Stimulated activated naive B cell treated with anti-CD40 and anti-IgM and Interleukin-4, amounts not matched to agents 10 μg/mL and 1 μg/mL and 100 μg/mL, for 72 hours (primary cell): ENCODE measurements at regions not wholly inside any gene's neighbourhood (a gene's known extent, or its start where the extent isn't known, plus 50 kb on each side); places are given as distances from the start of the nearest gene placed in this dataset.

ENCODE experiments used
- ATAC-seq, 2 donors: fragments of 150-1000 bp; cut with Tn5 transposase; replicated peaks; 2 replicates each; pipeline ENCODE4 v1.10.0; 2021; ENCODE audit warnings: moderate library complexity in 1 of 2
- DNase-seq: peaks from one replicate; pipeline ENCODE4 v3.0.0; 2021
- H3K27ac Mint-ChIP-seq: one replicate; pipeline ENCODE4 v1.8.0; 2022; ENCODE audit warnings: mild to moderate bottlenecking, mixed read lengths
- H3K27me3 Mint-ChIP-seq, 2 donors: one replicate each; pipeline ENCODE4 v1.8.0; 2022; ENCODE audit warnings: mixed read lengths in 2 of 2
- H3K36me3 Mint-ChIP-seq, 2 donors: one replicate each; pipeline ENCODE4 v1.8.0; 2022; ENCODE audit warnings: mixed read lengths in 2 of 2, mild to moderate bottlenecking in 1 of 2
- H3K4me1 Mint-ChIP-seq, 2 donors: one replicate each; pipeline ENCODE4 v1.8.0; 2022; ENCODE audit warnings: mixed read lengths in 2 of 2, mild to moderate bottlenecking in 1 of 2
- H3K4me3 Mint-ChIP-seq, 2 donors: one replicate each; pipeline ENCODE4 v1.8.0; 2022; ENCODE audit warnings: mild to moderate bottlenecking in 2 of 2, mixed read lengths in 2 of 2, moderate library complexity in 1 of 2
- H3K9me3 Mint-ChIP-seq, 2 donors: one replicate each; pipeline ENCODE4 v1.8.0; 2022; ENCODE audit warnings: mixed read lengths in 2 of 2, mild to moderate bottlenecking in 1 of 2

DNA sequence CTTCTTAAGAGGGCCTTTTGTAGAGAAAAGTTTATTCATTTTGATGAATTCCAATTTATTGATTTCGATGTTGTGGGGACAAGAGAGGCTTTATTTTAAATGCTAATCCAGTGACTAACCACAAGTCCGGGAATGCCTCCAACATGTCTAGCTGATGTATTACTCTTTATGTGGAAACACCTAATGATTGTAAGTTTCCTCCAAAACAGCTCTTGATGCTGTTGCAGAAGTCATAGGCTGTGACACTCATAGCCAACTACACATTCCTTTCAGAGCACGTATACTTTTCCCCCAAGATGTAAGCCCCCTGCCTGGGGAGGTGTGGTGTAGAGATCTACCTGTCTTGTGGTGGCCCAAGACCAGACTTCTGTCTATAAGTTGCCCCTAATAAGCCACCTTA lies 61.3 kb upstream of the RNF24 start:
- peaks cover 0 to 15% of the 10 kb centered on the region in 2 donors for H3K27me3 Mint-ChIP-seq
- ATAC-seq (no peak), DNase-seq (no peak)
- H3K36me3 Mint-ChIP-seq, result peaks cover 2 to 3% of the 10 kb centered on the region in 2 donors
- H3K9me3 Mint-ChIP-seq, result peaks cover 0 to 2% of the 10 kb centered on the region in 2 donors
- H3K4me3 Mint-ChIP-seq, result no peak overlapping the region
- peaks cover 8 to 12% of the 10 kb centered on the region in 2 donors for H3K4me1 Mint-ChIP-seq
- H3K27ac Mint-ChIP-seq, result no peak overlapping the region

DNA sequence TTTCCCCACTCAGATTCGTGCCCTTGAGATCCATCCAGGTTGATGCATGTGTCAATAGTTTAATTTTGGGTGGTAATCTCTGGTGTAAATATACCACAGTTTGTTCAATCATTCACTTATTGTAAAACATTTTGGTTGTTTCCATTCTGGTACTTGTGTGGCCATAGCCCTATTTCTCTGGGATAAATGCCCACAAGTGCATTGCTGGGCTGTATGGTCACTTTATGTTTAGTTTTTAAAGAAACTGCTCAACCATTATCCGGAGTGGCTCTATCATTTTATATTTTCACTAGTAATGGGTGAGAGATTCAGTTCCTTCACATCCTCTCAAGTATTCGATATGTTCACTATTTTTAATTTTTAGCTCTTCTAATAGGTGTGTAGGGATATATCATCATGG lies 60.7 kb upstream of the RNF24 start:
- peaks cover 6 to 8% of the 10 kb centered on the region in 2 donors for H3K4me1 Mint-ChIP-seq
- no peak for DNase-seq
- no peaks in the 10 kb centered on the region for H3K36me3 Mint-ChIP-seq
- H3K27me3 Mint-ChIP-seq, result peaks cover 0 to 15% of the 10 kb centered on the region in 2 donors
- no peak overlapping the region for H3K4me3 Mint-ChIP-seq
- no peaks in the 10 kb centered on the region for H3K9me3 Mint-ChIP-seq
- ATAC-seq, result no peak
- H3K27ac Mint-ChIP-seq, result no peak overlapping the region

GRCh38 chr20:4074877-4075455 lies 59.6 kb upstream of the RNF24 start:
- Mint-ChIP-seq H3K27me3 (peaks cover 0 to 15% of the 10 kb centered on the region in 2 donors), H3K36me3 (no peaks in the 10 kb centered on the region), H3K9me3 (no peaks in the 10 kb centered on the region), H3K27ac (no peak overlapping the region), H3K4me3 (no peak overlapping the region), H3K4me1 (peaks cover 6 to 8% of the 10 kb centered on the region in 2 donors)
- ATAC-seq, result no peak
- DNase-seq, result no peak

GRCh38 chr20:4073852-4074741 lies 58.7 kb upstream of the RNF24 start:
- no peaks in the 10 kb centered on the region for H3K36me3 Mint-ChIP-seq
- no peaks in the 10 kb centered on the region for H3K9me3 Mint-ChIP-seq
- ATAC-seq, result no peak
- peaks cover 6 to 8% of the 10 kb centered on the region in 2 donors for H3K4me1 Mint-ChIP-seq
- H3K27ac Mint-ChIP-seq, result no peak overlapping the region
- peaks cover 0 to 15% of the 10 kb centered on the region in 2 donors for H3K27me3 Mint-ChIP-seq
- no peak for DNase-seq
- no peak overlapping the region for H3K4me3 Mint-ChIP-seq

- Mint-ChIP-seq H3K27me3 (peaks cover 0 to 8% of the 10 kb centered on the region in 2 donors), H3K27ac (no peak overlapping the region), H3K4me3 (no peak overlapping the region), H3K36me3 (no peaks in the 10 kb centered on the region), H3K4me1 (peaks cover 0 to 2% of the 10 kb centered on the region in 2 donors), H3K9me3 (no peaks in the 10 kb centered on the region)
- DNase-seq (no peak), ATAC-seq (no peak)
These were observed 55.9 kb upstream of the RNF24 start for GRCh38 chr20:4071178-4071693.

GRCh38 chr20:4070323-4071177 lies 55.2 kb upstream of the RNF24 start:
- Mint-ChIP-seq H3K27ac (no peak overlapping the region), H3K27me3 (peaks cover 0 to 8% of the 10 kb centered on the region in 2 donors), H3K4me1 (peaks cover 0 to 2% of the 10 kb centered on the region in 2 donors)

DNA sequence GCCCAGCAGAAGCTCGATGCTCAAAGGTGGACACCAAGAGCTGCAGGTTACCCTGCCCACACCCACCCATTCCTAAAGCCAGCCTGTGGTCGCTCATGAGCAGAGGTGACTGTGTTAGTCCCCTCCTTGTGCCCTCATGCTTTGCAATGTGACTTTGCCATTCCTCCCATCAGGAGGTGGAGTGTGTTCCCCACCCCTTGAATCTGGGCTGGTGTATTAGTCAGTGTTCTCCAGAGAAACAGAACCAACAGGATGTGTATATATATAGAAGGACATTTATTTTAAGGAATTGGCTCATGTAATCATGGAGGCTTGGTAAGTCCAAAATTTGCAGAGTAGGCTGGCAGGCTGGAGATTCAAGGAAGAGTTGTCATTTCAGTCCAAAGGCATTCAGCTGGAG lies 54.4 kb upstream of the RNF24 start:
- DNase-seq, result no peak
- H3K4me1 Mint-ChIP-seq, result peaks cover 2 to 7% of the 10 kb centered on the region in 2 donors
- no peaks in the 10 kb centered on the region for H3K36me3 Mint-ChIP-seq
- peaks cover 0 to 3% of the 10 kb centered on the region in 2 donors for H3K27me3 Mint-ChIP-seq
- no peak overlapping the region for H3K27ac Mint-ChIP-seq
- no peaks in the 10 kb centered on the region for H3K9me3 Mint-ChIP-seq
- H3K4me3 Mint-ChIP-seq, result no peak overlapping the region
- ATAC-seq, result no peak

More at GRCh38 chr20:4070323-4071177, 55.2 kb upstream of the RNF24 start:
- ATAC-seq, result no peak
- H3K9me3 Mint-ChIP-seq, result no peaks in the 10 kb centered on the region
- DNase-seq, result no peak
- H3K36me3 Mint-ChIP-seq, result no peaks in the 10 kb centered on the region
- H3K4me3 Mint-ChIP-seq, result no peak overlapping the region

DNA sequence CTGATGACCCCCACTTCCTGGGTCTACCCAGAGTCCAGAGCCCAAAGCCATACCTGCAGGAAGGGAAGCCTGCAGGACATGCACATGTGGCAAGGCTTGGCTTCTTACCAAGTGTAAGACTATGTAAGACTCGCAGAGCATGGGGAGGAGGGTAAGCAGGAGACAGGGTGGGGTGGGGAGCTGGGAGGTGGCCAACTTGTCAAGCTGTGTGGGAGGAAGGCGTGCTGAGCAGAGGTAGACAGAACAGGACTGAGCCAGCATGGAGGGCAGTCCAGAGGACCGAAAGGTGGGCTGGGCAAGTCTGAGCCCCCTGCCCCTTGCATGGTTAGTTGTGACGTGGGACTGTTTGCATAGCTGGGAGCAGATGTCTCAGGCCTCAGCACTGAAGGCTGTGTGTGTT lies 53.4 kb upstream of the RNF24 start:
- no peak for ATAC-seq

DNA sequence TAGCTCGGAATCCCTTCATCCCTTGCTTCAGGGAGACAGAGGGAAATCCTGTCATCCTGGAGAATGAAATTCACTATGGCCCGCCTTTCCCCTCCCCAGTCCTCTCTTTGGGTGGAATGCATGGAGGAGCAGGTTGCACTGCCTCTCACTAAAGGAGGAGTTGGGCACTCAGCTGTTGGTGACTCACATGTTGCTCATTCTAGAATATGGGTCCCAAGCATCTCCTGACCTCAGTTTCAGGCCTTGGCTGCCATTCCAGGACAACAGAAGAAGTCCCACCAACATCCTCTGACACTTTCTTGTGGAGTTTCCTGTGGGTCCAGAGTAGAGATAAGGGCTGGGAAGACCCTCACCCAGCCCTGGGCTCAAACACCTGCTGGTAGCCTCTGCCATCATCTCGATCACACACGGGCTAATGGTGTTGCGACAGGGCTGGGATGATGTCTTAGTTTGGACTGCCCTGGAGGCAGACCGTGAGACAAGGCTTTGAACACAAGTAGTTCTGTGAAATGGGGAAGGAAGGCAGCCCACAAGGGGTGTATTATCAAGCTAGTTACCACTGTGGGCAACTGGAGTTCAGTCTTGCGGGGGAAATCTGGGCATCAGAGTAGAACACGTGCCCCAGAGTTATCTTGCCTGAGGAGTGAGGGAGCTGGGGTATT lies 52.4 kb upstream of the RNF24 start:
- Mint-ChIP-seq H3K27ac (no peak overlapping the region), H3K4me3 (no peak overlapping the region), H3K36me3 (no peaks in the 10 kb centered on the region), H3K4me1 (peaks cover 5 to 22% of the 10 kb centered on the region in 2 donors), H3K27me3 (no peaks in the 10 kb centered on the region), H3K9me3 (no peaks in the 10 kb centered on the region)
- no peak for DNase-seq
- ATAC-seq, result no peak

More for the DNA sequence above, 53.4 kb upstream of the RNF24 start:
- H3K27me3 Mint-ChIP-seq, result no peaks in the 10 kb centered on the region
- H3K9me3 Mint-ChIP-seq, result no peaks in the 10 kb centered on the region
- H3K27ac Mint-ChIP-seq, result no peak overlapping the region
- H3K36me3 Mint-ChIP-seq, result no peaks in the 10 kb centered on the region
- H3K4me1 Mint-ChIP-seq, result peaks cover 3 to 17% of the 10 kb centered on the region in 2 donors
- no peak overlapping the region for H3K4me3 Mint-ChIP-seq
- DNase-seq, result no peak

GRCh38 chr20:4066551-4066950 lies 51.2 kb upstream of the RNF24 start:
- Mint-ChIP-seq H3K36me3 (no peaks in the 10 kb centered on the region), H3K9me3 (no peaks in the 10 kb centered on the region), H3K27ac (no peak overlapping the region), H3K4me1 (peaks cover 9 to 30% of the 10 kb centered on the region in 2 donors), H3K4me3 (no peak overlapping the region), H3K27me3 (no peaks in the 10 kb centered on the region)
- DNase-seq (no peak), ATAC-seq (no peak)

DNA sequence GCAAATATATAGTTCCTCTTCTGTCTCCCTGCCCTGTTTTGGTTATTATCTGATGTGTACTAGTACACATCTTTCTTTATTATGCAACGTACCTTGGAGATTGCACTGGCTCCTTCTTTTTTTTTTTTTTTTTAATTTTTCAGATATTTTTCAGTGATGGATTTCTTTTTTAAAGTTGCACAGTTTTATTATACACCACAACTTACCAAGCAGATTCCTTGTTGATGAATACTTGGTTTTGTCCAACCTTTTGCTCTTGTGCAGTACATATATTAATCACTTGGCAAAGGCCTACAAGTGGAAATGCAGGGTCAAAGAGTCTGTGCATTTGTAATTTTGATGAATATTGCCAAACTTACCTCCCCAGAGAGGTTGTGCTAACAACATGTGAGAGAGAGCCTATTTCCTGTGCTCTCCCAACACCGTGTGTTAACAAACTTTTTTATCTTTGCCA lies 50.1 kb upstream of the RNF24 start:
- H3K9me3 Mint-ChIP-seq, result no peaks in the 10 kb centered on the region
- ATAC-seq, result no peak
- H3K27me3 Mint-ChIP-seq, result no peaks in the 10 kb centered on the region
- no peaks in the 10 kb centered on the region for H3K36me3 Mint-ChIP-seq
- H3K27ac Mint-ChIP-seq, result no peak overlapping the region
- H3K4me1 Mint-ChIP-seq, result peaks cover 14 to 37% of the 10 kb centered on the region in 2 donors
- DNase-seq, result no peak
- H3K4me3 Mint-ChIP-seq, result no peak overlapping the region
